ENCODE measurements at regions not wholly inside any gene's neighbourhood (a gene's known extent, or its start where the extent isn't known, plus 50 kb on each side); places are given as distances from the start of the nearest gene placed in this dataset.
"Not testable (repeated sequence)": the region's sequence is repeated elsewhere in the genome, so short reads cannot be mapped to it uniquely, and the experiment has no call there.

GRCh38 chr2:142314164-142314563 is 183.3 kb upstream of the LRP1B start:
- no peak for DNase-seq

GRCh38 chr2:142310530-142310929 is 179.7 kb upstream of the LRP1B start:
- no peak for DNase-seq

GRCh38 chr2:142308744-142309143 is 177.9 kb upstream of the LRP1B start:
- DNase-seq: no peak

- no peak for DNase-seq
Observed at GRCh38 chr2:142307616-142308115, 176.8 kb upstream of the LRP1B start.

GRCh38 chr2:142307086-142307485 is 176.3 kb upstream of the LRP1B start:
- DNase-seq: no peak

- DNase-seq: no peak
Observed at GRCh38 chr2:142306131-142306530, 175.3 kb upstream of the LRP1B start.

- no peak for DNase-seq
Observed at GRCh38 chr2:142300517-142300916, 169.7 kb upstream of the LRP1B start.

- DNase-seq: no peak
Observed at GRCh38 chr2:142299021-142299420, 168.2 kb upstream of the LRP1B start.

GRCh38 chr2:142294225-142294624 is 163.4 kb upstream of the LRP1B start:
- DNase-seq: no peak

- DNase-seq: no peak
Observed at GRCh38 chr2:142291969-142292368, 161.2 kb upstream of the LRP1B start.

- peak in 1 of 2 experiments; percentile 24 for DNase-seq
Observed at GRCh38 chr2:142290931-142291330, 160.1 kb upstream of the LRP1B start.

GRCh38 chr2:142286618-142287017 is 155.8 kb upstream of the LRP1B start:
- DNase-seq: peak in 1 of 2 experiments; percentile 25

- DNase-seq: no peak
Observed at GRCh38 chr2:142285480-142285879, 154.7 kb upstream of the LRP1B start.

- DNase-seq: not testable (repeated sequence)
Observed at GRCh38 chr2:142284336-142284735, 153.5 kb upstream of the LRP1B start.

- no peak for DNase-seq
Observed at GRCh38 chr2:142280831-142281230, 150.0 kb upstream of the LRP1B start.

GRCh38 chr2:142270990-142271389 is 140.2 kb upstream of the LRP1B start:
- DNase-seq: no peak

GRCh38 chr2:142270291-142270690 is 139.5 kb upstream of the LRP1B start:
- no peak for DNase-seq

GRCh38 chr2:142259356-142259755 is 128.5 kb upstream of the LRP1B start:
- DNase-seq: no peak

GRCh38 chr2:142254031-142254430 is 123.2 kb upstream of the LRP1B start:
- no peak for DNase-seq

GRCh38 chr2:142241016-142241415 is 110.2 kb upstream of the LRP1B start:
- DNase-seq: no peak

GRCh38 chr2:142236181-142236580 is 105.4 kb upstream of the LRP1B start:
- no peak for DNase-seq

GRCh38 chr2:142234741-142235140 is 103.9 kb upstream of the LRP1B start:
- DNase-seq: no peak

- no peak for DNase-seq
Observed at GRCh38 chr2:142223309-142223708, 92.5 kb upstream of the LRP1B start.

GRCh38 chr2:142222715-142223114 is 91.9 kb upstream of the LRP1B start:
- no peak for DNase-seq

- DNase-seq: no peak
Observed at GRCh38 chr2:142220901-142221300, 90.1 kb upstream of the LRP1B start.

- DNase-seq: no peak
Observed at GRCh38 chr2:142220239-142220638, 89.4 kb upstream of the LRP1B start.
